ENCODE measurements at regions not wholly inside any gene's neighbourhood (a gene's known extent, or its start where the extent isn't known, plus 50 kb on each side); places are given as distances from the start of the nearest gene placed in this dataset.

- no peak for TF ChIP-seq CTCF (IDR thresholded peaks at IDR 0.05; ENCODE audit: insufficient read depth, low read length)
- TF ChIP-seq REST (IDR thresholded peaks at IDR 0.05; ENCODE audit: insufficient replicate concordance, low read depth) = no peak
- TF ChIP-seq POLR2AphosphoS5 (IDR thresholded peaks at IDR 0.05; ENCODE audit: low read depth) = no peak
- TF ChIP-seq GABPA (IDR thresholded peaks at IDR 0.05; ENCODE audit: low read depth) = no peak
- TF ChIP-seq SPI1 (IDR thresholded peaks at IDR 0.05; ENCODE audit: borderline replicate concordance, low read depth) = no peak
Measured at GRCh38 chr14:101707863-101708620, 53.5 kb upstream of the PPP2R5C start.

Data from HL-60 (cell line).